GM19463 (cell line): ENCODE measurements at regions not wholly inside any gene's neighbourhood (a gene's known extent, or its start where the extent isn't known, plus 50 kb on each side); places are given as distances from the start of the nearest gene placed in this dataset.
"Not testable (repeated sequence)": the region's sequence is repeated elsewhere in the genome, so short reads cannot be mapped to it uniquely, and the experiment has no call there.

Source experiments
- ATAC-seq: cut with Tn5 transposase; IDR thresholded peaks from one replicate; pipeline ENCODE4 v1.9.1; 2021; ENCODE audit warnings: mild to moderate bottlenecking, moderate library complexity; ENCODE audit not compliant: unreplicated experiment

DNA sequence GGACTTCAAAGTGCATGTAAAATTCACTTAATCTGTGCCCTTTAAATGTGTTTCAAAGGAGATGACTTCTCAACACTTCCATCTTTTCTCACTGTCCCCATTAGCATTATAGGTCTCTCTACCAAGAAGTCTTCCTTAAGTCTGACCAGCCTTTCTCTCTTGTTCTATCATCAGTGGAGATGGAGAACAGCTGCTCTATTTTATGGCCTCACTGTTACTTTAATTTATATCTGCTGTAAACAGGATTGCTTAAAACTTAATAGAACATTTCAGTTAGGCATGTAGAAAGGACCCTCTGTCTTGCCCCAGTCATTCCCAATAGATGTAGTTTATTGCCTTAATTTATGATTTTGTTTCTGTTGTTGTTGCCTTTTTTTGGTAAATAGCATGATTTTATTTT, 86.0 kb upstream of the CDC42EP3 start:
- ATAC-seq = not testable (repeated sequence)

DNA sequence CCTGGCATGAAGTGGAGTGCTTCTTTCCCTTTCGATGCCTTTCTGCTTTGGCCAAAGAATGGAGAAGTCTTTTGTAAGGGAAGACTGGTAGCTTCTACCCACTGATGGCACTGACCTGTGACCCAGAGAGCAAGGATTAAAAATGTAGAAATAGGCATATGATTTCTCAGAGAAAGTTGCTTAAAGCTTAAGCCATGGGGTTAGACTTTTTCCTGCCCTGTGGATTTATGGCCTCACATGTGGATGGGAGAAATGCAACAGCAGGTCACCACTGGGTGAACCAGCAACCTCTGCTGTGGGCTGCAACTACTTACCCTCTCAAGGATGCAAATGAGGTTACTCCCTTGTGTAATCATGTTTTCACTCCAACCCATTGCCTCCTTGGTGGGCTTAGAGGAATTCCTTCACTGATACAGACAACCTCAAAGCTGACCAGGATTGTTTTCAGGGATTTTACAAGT, 86.7 kb upstream of the CDC42EP3 start:
- not testable (repeated sequence) for ATAC-seq

GRCh38 chr2:37759989-37760388, 88.5 kb upstream of the CDC42EP3 start:
- not testable (repeated sequence) for ATAC-seq

DNA sequence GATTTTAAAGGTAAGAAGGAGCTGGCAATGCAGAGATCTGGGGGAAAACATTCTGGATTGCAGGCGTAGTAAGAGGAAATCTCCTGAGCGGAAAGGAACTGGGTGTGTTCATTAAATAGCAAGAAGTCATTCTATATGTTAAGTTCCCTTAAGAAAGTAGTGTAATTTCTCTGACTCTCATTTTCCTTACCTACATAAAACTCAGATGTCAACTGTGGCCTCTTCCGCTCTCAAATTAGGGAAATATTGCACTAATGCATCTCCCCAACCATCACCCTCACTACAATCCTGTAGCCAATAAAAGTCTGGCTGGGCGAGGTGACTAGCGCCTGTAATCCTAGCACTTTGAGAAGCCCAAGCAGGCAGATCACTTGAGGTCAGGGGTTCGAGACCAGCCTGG, 89.0 kb upstream of the CDC42EP3 start:
- no peak for ATAC-seq

- not testable (repeated sequence) for ATAC-seq
These were observed 90.8 kb upstream of the CDC42EP3 start for GRCh38 chr2:37762281-37762680.

- ATAC-seq = no peak
These were observed 93.3 kb upstream of the CDC42EP3 start for GRCh38 chr2:37764739-37765138.

DNA sequence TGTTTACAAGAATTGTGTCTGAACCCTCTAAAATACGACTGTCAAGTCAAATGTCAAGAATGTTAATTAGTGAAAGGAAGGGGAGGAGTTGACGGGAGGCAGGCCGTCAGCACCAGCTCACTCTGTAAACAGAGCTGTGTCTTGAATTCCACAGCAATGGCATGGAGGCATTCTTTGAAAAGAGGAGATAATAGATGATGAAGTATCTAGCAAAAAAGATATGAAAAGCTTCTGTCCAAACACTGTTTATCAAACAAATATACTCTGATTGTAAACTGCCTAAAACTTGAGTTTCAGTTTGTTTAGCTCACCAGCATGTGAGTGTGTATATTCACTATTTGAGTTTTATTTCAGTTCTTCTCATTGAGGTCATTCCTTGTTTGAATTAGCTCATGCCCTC, 94.7 kb upstream of the CDC42EP3 start:
- ATAC-seq = no peak

DNA sequence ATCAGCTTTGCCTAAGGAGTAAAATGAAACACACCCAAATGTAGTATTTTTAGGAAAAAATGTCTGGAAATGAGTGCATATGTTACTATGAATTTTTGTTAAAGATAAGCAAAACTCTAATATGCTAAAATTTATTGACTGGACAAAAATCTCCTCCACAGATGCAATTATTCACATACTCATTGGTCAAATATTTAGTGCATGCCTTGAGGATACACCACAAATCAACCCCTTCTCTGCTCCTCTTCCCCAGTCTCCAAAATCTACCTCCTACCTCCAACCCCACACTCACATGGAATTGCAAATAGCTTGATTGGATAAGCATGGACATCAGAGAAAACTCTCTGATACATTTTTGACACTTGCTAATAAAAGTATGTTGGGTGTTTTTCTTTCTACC, 95.6 kb upstream of the CDC42EP3 start:
- no peak for ATAC-seq

DNA sequence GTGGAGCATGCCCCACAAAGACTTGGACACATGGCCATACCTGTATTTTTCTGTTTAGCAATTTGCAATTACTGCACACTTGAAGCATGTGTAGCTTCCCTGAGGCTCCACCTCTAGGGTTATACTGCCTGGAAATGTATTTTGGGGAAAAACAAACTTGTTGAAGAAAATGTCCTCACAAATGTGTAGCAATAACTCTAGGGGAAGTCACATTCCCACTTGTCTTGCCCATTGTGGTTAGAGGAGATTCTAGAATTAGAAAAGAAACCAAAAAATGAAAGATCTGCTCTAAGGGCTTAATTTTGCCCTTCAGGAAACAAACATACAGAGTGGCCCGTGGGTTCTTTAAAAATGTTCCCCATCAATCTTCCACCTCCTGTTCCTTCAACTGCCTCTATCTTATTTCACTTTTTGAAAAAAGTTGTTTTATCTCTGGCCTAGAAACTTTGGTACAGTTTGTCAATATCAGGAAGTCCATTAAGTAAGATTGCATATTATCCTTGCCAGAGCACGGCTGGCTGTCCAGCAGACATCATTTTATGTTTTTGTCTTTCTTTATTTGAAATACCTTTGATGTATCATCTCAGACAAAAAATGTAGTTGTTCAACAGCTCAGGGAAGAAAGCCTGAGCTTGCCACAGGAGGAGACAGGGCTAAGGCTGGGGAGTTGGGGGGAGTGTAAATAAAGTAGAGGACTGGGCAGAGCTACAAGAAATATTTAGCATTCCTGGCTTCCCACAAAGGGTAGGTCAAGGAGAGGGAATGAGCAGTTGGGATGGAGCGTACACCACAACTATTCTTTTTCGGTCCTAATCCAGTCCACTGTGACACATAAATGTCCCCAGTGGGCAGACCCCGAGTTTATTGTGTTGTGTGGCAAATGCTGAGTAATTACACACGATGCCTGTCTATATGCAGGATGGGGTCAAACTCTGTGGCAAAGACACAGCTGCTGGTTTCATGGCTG, 96.8 kb upstream of the CDC42EP3 start:
- no peak for ATAC-seq

DNA sequence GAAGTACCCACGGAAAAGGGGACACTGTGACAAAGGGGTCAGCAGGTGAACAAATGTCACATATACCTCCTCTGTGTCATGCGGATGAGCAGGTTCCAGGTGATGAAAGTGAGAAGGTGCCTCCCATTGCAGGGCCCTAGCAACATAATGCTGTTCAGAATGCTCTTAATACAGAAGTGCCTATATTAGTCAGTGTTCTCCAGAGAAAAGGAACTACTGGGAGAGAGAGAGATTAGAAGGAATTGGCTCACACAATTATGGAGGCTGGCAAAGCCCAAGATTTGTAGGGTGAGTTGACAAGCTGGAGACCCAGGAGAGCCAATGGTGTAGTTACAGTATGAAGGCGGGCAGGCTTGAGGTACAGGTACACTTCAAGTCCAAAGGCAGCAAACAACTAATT, 98.1 kb upstream of the CDC42EP3 start:
- no peak for ATAC-seq

- no peak for ATAC-seq
These were observed 99.4 kb upstream of the CDC42EP3 start for GRCh38 chr2:37770797-37771196.

DNA sequence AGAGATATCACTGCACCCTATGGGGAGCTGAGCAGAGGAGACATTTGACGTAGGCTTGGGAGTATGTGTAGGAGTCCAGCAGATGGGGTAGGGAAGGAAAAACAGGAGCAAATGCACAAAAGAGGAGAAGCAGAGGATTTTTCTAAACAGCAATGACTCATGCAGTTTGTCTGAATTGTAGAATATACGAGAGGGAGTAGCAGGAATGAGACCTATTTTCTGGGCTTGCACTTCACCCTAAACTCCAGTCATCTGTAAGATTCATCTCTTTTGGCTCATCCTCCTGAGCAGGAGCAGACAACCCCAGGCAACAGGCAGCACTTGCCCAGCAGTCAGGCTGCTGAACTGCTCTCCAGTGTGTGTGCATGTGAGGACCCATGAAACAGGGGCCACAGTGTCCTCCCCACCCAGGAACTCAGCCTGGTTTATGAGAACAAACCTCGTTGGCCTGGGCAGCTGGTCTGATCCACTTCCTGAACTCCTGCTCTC, 100.2 kb upstream of the CDC42EP3 start:
- ATAC-seq = no peak

GRCh38 chr2:37773371-37774130, 102.1 kb upstream of the CDC42EP3 start:
- ATAC-seq = no peak

DNA sequence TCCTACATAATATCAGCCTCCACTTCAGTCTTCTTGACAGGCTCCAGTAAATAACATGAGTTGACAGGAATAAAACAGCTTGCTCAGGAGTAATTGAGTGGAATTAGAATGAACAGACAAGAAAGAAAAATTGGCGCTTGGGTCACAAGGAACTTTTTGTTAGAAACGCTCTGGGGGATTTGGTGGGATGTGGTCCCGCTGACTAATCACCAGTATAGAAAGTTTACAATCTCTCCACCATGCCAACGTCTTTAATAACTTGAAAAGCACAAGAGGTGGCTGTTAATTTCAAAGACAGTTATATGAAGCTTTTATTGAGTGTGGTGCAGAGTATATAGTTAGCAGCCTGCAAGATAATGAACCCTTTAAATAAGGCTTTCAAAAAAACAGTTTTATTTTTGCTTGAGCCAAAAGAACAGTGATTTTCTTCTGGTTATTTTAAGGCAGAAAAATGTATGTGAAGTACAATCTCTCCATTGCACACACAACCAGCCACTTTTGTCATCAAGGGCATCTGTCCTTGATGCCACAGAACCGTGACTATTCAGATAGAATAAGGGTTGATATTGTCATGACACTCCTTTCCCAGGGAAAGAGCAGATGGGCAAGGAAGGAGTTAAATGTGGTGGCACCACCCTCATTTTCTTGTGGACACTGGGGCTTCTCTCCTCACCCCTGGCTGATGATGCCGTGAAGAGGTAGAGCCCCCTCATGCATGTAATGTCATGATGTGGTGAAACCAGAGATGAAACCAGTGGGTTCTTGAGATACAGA, 102.9 kb upstream of the CDC42EP3 start:
- ATAC-seq = not testable (repeated sequence)

GRCh38 chr2:37774976-37775907, 103.8 kb upstream of the CDC42EP3 start:
- ATAC-seq = no peak

GRCh38 chr2:37775908-37776250, 104.4 kb upstream of the CDC42EP3 start:
- no peak for ATAC-seq

DNA sequence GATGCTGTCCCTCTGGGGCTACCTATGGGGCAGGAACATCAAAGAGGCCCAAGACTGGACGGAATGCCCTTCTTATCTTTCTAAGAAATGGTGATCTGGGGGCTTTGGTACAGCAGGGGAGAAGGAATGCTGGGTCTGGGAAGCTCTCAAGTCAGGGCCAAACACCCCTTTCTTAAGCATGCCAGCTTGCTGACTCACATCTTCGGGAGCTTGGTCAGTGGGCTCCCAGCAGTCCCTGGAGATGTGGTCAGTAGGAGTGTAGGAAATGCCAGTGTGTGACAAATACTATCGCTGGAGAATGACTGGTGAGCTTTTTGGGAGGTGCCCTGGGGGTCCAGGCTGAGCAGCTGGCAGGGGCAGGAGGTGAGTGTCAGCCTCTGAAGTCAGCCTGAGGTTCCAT, 105.0 kb upstream of the CDC42EP3 start:
- ATAC-seq = no peak

DNA sequence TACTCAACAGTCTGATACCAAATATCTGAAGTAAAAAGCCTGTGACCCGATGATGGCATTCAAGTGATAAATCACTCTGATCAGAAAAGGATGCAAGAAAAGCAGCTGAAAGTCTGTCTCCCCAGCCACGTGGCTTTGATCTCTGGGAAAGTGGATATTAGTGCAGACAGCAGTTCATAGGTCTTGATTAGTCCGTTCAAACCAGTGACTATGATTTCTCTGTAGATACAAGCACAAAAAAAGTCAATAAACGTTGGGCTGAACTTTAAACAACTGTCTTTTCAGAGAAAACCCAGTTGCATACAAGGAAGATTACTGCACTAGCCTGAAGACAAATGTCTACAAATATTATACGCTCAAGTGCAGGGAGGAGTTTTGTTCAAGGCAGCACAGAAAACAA, 107.7 kb upstream of the CDC42EP3 start:
- no peak for ATAC-seq

DNA sequence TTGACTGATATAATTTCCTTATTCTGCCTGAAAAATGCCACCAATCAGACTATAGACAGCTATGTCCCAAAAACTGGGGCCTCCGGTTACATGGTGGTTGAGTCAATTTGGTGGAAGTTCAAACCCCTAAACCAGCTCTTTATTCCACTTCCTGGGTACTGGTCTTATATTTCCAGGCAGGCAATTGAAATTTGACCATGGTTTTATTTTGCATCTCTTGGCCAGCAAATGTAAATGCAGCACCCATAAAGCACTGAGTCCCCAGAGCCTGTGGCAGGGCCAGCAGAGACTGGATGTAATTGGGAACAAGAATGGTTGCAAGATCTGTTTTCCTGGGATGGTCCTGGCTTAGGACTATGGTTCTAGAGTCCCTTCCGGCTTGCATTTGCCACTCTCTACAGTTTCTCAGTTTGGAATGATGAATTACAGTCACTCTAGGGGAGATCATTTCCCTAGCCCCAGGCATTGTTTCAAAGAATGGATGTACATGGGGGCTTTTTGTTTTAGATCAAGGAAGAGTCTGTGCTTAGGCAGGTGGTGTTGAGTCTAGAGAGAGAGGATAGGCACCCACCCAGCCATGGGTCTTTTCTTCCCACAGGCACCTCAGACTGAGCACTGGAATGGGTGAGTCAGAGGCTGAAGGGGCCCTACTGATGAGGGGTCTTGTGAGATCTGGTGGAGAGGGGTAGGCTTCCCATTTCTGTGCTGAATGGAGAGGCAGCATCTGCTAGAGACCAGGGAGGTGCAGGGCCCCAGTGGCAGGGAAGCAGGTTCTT, 108.4 kb upstream of the CDC42EP3 start:
- ATAC-seq = no peak
